ENCODE measurements at regions not wholly inside any gene's neighbourhood (a gene's known extent, or its start where the extent isn't known, plus 50 kb on each side); places are given as distances from the start of the nearest gene placed in this dataset.

DNA sequence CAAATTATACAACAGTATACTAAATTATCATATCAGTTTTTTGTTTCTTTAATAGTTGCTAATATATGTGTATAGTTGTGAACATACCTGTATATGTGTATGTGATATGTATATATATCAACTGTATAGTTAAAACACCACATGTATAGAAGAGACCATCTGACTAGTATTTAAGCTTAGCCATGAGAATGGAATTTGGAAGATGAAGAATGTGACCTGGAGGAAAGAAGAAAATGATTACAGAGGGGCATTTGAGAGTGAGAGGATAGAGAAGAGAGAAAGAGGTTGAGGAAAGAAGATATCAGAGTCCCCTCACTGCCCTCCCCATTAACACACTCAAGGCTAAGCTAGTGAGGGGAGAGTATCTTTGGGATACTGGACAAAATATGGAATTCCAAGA lies 335.9 kb downstream of the BCKDHB start:
- ATAC-seq (ENCODE audit: low FRiP score) (no peak), DNase-seq (ENCODE audit: low spot score) (no peak)
- TF ChIP-seq, protein P1, sequence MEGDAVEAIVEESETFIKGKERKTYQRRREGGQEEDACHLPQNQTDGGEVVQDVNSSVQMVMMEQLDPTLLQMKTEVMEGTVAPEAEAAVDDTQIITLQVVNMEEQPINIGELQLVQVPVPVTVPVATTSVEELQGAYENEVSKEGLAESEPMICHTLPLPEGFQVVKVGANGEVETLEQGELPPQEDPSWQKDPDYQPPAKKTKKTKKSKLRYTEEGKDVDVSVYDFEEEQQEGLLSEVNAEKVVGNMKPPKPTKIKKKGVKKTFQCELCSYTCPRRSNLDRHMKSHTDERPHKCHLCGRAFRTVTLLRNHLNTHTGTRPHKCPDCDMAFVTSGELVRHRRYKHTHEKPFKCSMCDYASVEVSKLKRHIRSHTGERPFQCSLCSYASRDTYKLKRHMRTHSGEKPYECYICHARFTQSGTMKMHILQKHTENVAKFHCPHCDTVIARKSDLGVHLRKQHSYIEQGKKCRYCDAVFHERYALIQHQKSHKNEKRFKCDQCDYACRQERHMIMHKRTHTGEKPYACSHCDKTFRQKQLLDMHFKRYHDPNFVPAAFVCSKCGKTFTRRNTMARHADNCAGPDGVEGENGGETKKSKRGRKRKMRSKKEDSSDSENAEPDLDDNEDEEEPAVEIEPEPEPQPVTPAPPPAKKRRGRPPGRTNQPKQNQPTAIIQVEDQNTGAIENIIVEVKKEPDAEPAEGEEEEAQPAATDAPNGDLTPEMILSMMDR (IDR thresholded peaks at IDR 0.05), result no peak

DNA sequence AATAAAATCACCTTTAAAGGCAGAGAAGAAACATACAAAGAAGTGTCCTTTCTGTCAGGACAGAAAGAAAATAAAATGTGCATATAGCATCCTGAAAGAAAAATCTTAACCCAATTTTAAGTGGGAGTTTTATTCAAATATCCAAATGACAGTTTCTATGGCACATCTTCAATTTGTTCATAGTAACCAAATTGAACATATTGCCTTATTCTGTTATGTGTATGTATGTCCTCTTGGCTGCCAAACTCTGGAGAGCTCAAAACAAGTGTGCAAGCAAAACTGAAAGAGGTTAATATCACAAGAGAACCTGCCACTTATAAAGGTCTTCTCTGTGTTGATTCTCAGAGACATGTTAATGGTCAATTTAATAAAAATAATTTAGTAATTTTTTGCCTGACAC lies 334.7 kb downstream of the BCKDHB start:
- ATAC-seq (ENCODE audit: low FRiP score) (no peak), DNase-seq (ENCODE audit: low spot score) (no peak)
- TF ChIP-seq, protein P1 (IDR thresholded peaks at IDR 0.05), result no peak

DNA sequence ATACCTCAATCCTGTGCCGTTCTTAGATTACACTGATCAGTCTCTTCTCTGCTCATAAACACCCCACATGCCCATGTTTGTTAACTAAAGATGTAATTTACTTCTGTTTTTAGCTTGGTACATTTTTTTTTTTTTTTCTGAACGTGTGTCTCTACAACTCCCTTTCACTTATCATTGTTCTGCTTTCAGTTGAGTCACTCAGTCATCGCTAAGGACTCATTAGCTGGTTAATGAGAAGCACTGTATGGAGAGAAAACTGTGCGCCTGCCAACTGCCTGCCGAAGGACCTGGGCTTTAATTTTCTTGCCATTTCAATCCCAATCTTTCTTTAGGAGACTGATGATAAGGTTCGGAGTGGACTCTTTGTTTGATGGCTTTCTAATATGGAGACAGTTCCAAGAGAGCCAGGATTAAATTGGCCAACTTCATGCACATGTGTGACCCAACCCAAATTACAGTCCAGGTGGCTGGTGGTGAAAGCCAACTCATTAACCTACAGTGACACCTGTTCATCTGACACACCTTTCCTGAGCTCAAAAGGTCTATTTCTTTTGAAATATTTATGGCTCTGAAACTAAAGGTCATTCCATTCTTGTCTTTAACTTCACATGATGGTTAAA lies 334.1 kb downstream of the BCKDHB start:
- DNase-seq (ENCODE audit: low spot score) (no peak), ATAC-seq (ENCODE audit: low FRiP score) (no peak)
- TF ChIP-seq, protein P1 (IDR thresholded peaks at IDR 0.05), result no peak

- ATAC-seq (ENCODE audit: low FRiP score) (no peak), DNase-seq (ENCODE audit: low spot score) (no peak)
- TF ChIP-seq, protein P1 (IDR thresholded peaks at IDR 0.05), result no peak
Measured at GRCh38 chr6:80439721-80440470, 333.4 kb downstream of the BCKDHB start.

DNA sequence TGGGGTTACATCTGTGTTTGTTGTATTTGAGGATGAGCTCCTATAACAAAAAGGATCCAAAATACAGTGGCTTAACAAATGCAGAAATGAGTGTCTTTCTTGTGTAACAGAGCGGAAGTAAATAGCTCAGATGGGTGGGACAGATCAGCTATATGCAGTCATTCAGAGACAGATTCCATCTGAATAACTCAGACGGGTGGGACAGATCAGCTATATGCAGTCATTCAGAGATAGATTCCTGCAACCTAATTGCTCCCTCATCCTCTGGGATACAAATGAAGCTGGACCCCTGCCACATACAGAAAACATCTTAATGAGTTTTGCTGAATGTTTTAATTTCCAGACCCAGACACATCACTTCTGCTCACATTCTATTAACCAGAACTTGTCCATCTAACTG lies 332.3 kb downstream of the BCKDHB start:
- DNase-seq (ENCODE audit: low spot score) (no peak), ATAC-seq (ENCODE audit: low FRiP score) (no peak)
- TF ChIP-seq, protein P1 (IDR thresholded peaks at IDR 0.05), result no peak

DNA sequence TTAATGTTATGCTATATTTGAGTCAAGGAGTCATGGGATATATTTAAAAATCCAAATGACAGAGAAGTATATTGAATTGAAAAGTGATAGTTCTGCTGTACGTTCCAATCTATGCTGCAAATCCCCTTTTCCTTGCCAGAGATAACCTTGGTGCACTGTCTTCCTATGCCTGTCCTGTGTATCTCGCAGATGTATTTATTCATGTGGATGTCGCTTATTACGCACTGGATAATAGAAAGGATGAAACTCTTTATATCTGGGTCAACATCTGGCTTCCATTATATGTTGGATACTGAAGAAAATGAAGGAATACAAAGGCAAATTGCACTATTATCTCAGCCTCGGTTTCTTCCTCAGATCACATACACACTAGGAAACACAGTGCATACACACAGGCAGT lies 331.3 kb downstream of the BCKDHB start:
- TF ChIP-seq, protein P1 (IDR thresholded peaks at IDR 0.05), result no peak
- ATAC-seq (ENCODE audit: low FRiP score), result no peak
- DNase-seq (ENCODE audit: low spot score), result no peak

- TF ChIP-seq, protein P1 (IDR thresholded peaks at IDR 0.05), result no peak
- DNase-seq (ENCODE audit: low spot score), result no peak
- no peak for ATAC-seq (ENCODE audit: low FRiP score)
Measured at GRCh38 chr6:80437221-80437620, 330.8 kb downstream of the BCKDHB start.
